MM.1S (cell line): ENCODE measurements at regions not wholly inside any gene's neighbourhood (a gene's known extent, or its start where the extent isn't known, plus 50 kb on each side); places are given as distances from the start of the nearest gene placed in this dataset.

Experiments used
- EZH2 ChIP-seq: fragments of 300-600 bp; sonication (generic); optimal IDR thresholded peaks from 2 replicates; pipeline ENCODE3; 2017; ENCODE audit warnings: low read depth, mild to moderate bottlenecking, antibody characterized with exemption, low read length, mixed read lengths
- EZH2phosphoT487 ChIP-seq: fragments of 300-600 bp; sonication (generic); IDR thresholded peaks from 2 replicates; pipeline ENCODE4 v1.6.1; 2018; ENCODE audit warnings: antibody characterized with exemption, low read length
- TF ChIP-seq, protein P1 (sequence below): fragments of 300-600 bp; sonication (generic); IDR thresholded peaks from 2 replicates; pipeline ENCODE4 v1.5.1; 2016; ENCODE audit warnings: antibody characterized with exemption, low read length, mixed read lengths

- TF ChIP-seq, protein P1, sequence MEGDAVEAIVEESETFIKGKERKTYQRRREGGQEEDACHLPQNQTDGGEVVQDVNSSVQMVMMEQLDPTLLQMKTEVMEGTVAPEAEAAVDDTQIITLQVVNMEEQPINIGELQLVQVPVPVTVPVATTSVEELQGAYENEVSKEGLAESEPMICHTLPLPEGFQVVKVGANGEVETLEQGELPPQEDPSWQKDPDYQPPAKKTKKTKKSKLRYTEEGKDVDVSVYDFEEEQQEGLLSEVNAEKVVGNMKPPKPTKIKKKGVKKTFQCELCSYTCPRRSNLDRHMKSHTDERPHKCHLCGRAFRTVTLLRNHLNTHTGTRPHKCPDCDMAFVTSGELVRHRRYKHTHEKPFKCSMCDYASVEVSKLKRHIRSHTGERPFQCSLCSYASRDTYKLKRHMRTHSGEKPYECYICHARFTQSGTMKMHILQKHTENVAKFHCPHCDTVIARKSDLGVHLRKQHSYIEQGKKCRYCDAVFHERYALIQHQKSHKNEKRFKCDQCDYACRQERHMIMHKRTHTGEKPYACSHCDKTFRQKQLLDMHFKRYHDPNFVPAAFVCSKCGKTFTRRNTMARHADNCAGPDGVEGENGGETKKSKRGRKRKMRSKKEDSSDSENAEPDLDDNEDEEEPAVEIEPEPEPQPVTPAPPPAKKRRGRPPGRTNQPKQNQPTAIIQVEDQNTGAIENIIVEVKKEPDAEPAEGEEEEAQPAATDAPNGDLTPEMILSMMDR = no peak
- TF ChIP-seq EZH2phosphoT487 (no peak), EZH2 (no peak)
Measured at GRCh38 chr6:48845219-48845618, 617.8 kb downstream of the MMUT start.
